Adrenal gland (tissue), 9 donors: ENCODE measurements at regions not wholly inside any gene's neighbourhood (a gene's known extent, or its start where the extent isn't known, plus 50 kb on each side); places are given as distances from the start of the nearest gene placed in this dataset.

Experiments used
- DNase-seq, 7 donors: peaks; one replicate each; pipeline ENCODE4 v3.0.0-alpha.2; 2019 to 2020
- H3K27ac ChIP-seq, 5 donors: fragments of 200-600 bp; sonication (generic) in 4 of 5; 1 replicate in 3 of 5; 2 replicates in 2 of 5; pipeline versions ENCODE4 v1.5.1 to v1.8.0; 2016 to 2020; ENCODE audit warnings: mild to moderate bottlenecking in 1 of 5
- H3K27me3 ChIP-seq: fragments of 200-600 bp; 2 replicates; pipeline ENCODE4 v1.8.0; 2021
- H3K36me3 ChIP-seq, 2 donors: fragments of 200-600 bp; replicated peaks in 1 of 2; 1 replicate in 1 of 2; 2 replicates in 1 of 2; pipeline versions ENCODE4 v1.5.1 to v1.8.0; 2018 to 2022
- H3K4me1 ChIP-seq, 2 donors: fragments of 200-600 bp; replicated peaks in 1 of 2; 1 replicate in 1 of 2; 2 replicates in 1 of 2; pipeline versions ENCODE4 v1.5.1 to v1.8.0; 2018 to 2021
- H3K4me3 ChIP-seq, 4 donors: fragments of 200-600 bp; sonication (generic) in 3 of 4; one replicate each; pipeline ENCODE4 v1.5.1; 2016 to 2018
- H3K9me3 ChIP-seq, 3 donors: fragments of 200-600 bp; sonication (generic) in 1 of 3; replicated peaks in 1 of 3; 1 replicate in 2 of 3; 2 replicates in 1 of 3; pipeline versions ENCODE4 v1.5.1 to v1.8.0; 2016 to 2021
- CTCF ChIP-seq, 6 experiments: fragments of 450-650 bp in 4 of 6; fragments of 200-600 bp in 2 of 6; sonication (generic) in 1 of 6; IDR thresholded peaks; 1 replicate in 5 of 6; 2 replicates in 1 of 6; pipeline versions ENCODE4 v1.5.1 to v1.8.0; 2016 to 2021; ENCODE audit warnings: antibody characterized with exemption in 6 of 6, mild to moderate bottlenecking in 2 of 6, moderate library complexity in 1 of 6
- POLR2A ChIP-seq, 2 donors: fragments of 450-650 bp; IDR thresholded peaks; one replicate each; pipeline ENCODE4 v1.6.1; 2017; ENCODE audit warnings: antibody characterized with exemption in 2 of 2, mild to moderate bottlenecking in 2 of 2, moderate library complexity in 1 of 2
- WGBS, 4 donors: extraction: QIAGEN DNeasy Blood & Tissue Kit in 2 of 4; methylation state at CpG; one replicate each; pipeline versions ENCODE4 v1.1.5 to v1.1.7; 2013 to 2017; 5-methylcytosine and 5-hydroxymethylcytosine counted together
- intact Hi-C, 2 donors: fragments of 100-400 bp; cut with DNase I; formaldehyde crosslinking; loops; one replicate each; pipeline versions ENCODE4 v1.14.1 to v1.15.0; 2022 to 2023
- donor health status: healthy with polysubstance abuse.
- donor health status: Bipolar disorder and iron deficiency.
- donor health status: DM: yes; HTN: yes; CAD: no.
- donor health status: DM: no; HTN: no; CAD: no.
- donor health status: DM: no; HTN: no; CAD: no.

- 86 to 89% (median 87%) methylated on average over 3 of the region's 3 CpGs for WGBS, 4 donors
- Histone ChIP-seq H3K36me3 (no peaks in the 10 kb centered on the region), H3K27me3 (no peaks in the 10 kb centered on the region), H3K4me3 (no peak overlapping the region), H3K4me1 (no peaks in the 10 kb centered on the region), H3K9me3 (no peaks in the 10 kb centered on the region), H3K27ac (no peak overlapping the region)
- intact Hi-C loops: no loop called here
- TF ChIP-seq POLR2A (IDR thresholded peaks at IDR 0.05) (no peak), CTCF (IDR thresholded peaks at IDR 0.05) (no peak)
- DNase-seq: no peak
Observed at GRCh38 chr6:132244744-132245143, 156.5 kb downstream of the MOXD1 start.

- Histone ChIP-seq H3K4me1 (no peaks in the 10 kb centered on the region), H3K36me3 (no peaks in the 10 kb centered on the region), H3K27me3 (no peaks in the 10 kb centered on the region), H3K9me3 (no peaks in the 10 kb centered on the region), H3K27ac (no peak overlapping the region), H3K4me3 (no peak overlapping the region)
- TF ChIP-seq CTCF (IDR thresholded peaks at IDR 0.05): no peak
- TF ChIP-seq POLR2A (IDR thresholded peaks at IDR 0.05): no peak
- intact Hi-C loops: no loop called here
- 6 to 17% (median 13%) methylated on average over 3 of the region's 3 CpGs for WGBS, 4 donors
- DNase-seq: no peak
Observed at GRCh38 chr6:132236744-132237143, 164.5 kb downstream of the MOXD1 start.

- Histone ChIP-seq H3K4me3 (no peak overlapping the region), H3K9me3 (no peaks in the 10 kb centered on the region), H3K4me1 (no peaks in the 10 kb centered on the region), H3K36me3 (no peaks in the 10 kb centered on the region), H3K27me3 (no peaks in the 10 kb centered on the region), H3K27ac (no peak overlapping the region)
- 33 to 52% (median 38%) methylated on average over 1 of the region's 1 CpG for WGBS, 4 donors
- intact Hi-C loops: no loop called here
- no peak for DNase-seq
- no peak for TF ChIP-seq POLR2A (IDR thresholded peaks at IDR 0.05)
- no peak for TF ChIP-seq CTCF (IDR thresholded peaks at IDR 0.05)
Observed at GRCh38 chr6:132236281-132236680, 165.0 kb downstream of the MOXD1 start.

- no peak overlapping the region for H3K4me3 ChIP-seq
- no peak for DNase-seq
- intact Hi-C loops: no loop called here
- H3K27ac ChIP-seq: no peak overlapping the region
- no peaks in the 10 kb centered on the region for H3K9me3 ChIP-seq
- no peak for TF ChIP-seq POLR2A (IDR thresholded peaks at IDR 0.05)
- no peak for TF ChIP-seq CTCF (IDR thresholded peaks at IDR 0.05)
- H3K36me3 ChIP-seq: no peaks in the 10 kb centered on the region
- H3K27me3 ChIP-seq: no peaks in the 10 kb centered on the region
- no peaks in the 10 kb centered on the region for H3K4me1 ChIP-seq
- 61 to 65% (median 62%) methylated on average over 2 of the region's 2 CpGs for WGBS, 4 donors
Observed at GRCh38 chr6:132235596-132236280, 165.5 kb downstream of the MOXD1 start.
